Uterus (tissue), 3 donors: ENCODE measurements at regions not wholly inside any gene's neighbourhood (a gene's known extent, or its start where the extent isn't known, plus 50 kb on each side); places are given as distances from the start of the nearest gene placed in this dataset.

Experiments used
- DNase-seq, 2 donors: peaks; one replicate each; pipeline ENCODE4 v3.0.0-alpha.2; 2019 to 2020
- H3K27ac ChIP-seq, 2 donors: fragments of 200-600 bp; sonication (generic); 1 replicate in 1 of 2; 2 replicates in 1 of 2; pipeline ENCODE4 v1.5.1; 2016 to 2018
- H3K27me3 ChIP-seq, 2 donors: fragments of 200-600 bp; sonication (generic); one replicate each; pipeline ENCODE4 v1.5.1; 2018 to 2019; ENCODE audit warnings: control low read depth in 1 of 2
- H3K36me3 ChIP-seq, 2 donors: fragments of 200-600 bp; sonication (generic); one replicate each; pipeline ENCODE4 v1.5.1; 2019; ENCODE audit warnings: control low read depth in 1 of 2
- H3K4me1 ChIP-seq, 2 donors: fragments of 200-600 bp; sonication (generic); one replicate each; pipeline ENCODE4 v1.5.1; 2018 to 2019; ENCODE audit warnings: control low read depth in 1 of 2
- H3K4me3 ChIP-seq, 2 donors: fragments of 200-600 bp; sonication (generic); 1 replicate in 1 of 2; 2 replicates in 1 of 2; pipeline ENCODE4 v1.5.1; 2018 to 2019; ENCODE audit warnings: mild to moderate bottlenecking in 1 of 2
- H3K9me3 ChIP-seq, 2 donors: fragments of 200-600 bp; sonication (generic); one replicate each; pipeline ENCODE4 v1.5.1; 2019; ENCODE audit warnings: control low read depth in 1 of 2
- CTCF ChIP-seq, 4 experiments: fragments of 200-600 bp in 2 of 4; fragments of 450-650 bp in 2 of 4; sonication (generic) in 2 of 4; IDR thresholded peaks; one replicate each; pipeline ENCODE4 v1.5.1; 2016 to 2019; ENCODE audit warnings: antibody characterized with exemption in 4 of 4, mild to moderate bottlenecking in 2 of 4, moderate library complexity in 1 of 4
- POLR2A ChIP-seq, 2 donors: fragments of 450-650 bp; IDR thresholded peaks; one replicate each; pipeline ENCODE4 v1.6.1; 2016; ENCODE audit warnings: antibody characterized with exemption in 2 of 2, mild to moderate bottlenecking in 1 of 2, moderate library complexity in 1 of 2
- intact Hi-C: fragments of 100-400 bp; cut with DNase I; formaldehyde crosslinking; loops from one replicate; pipeline ENCODE4 v1.15.1; 2023; ENCODE audit warnings: low total_unique reads
- donor health status: DM: yes; HTN: yes; CAD: no.

GRCh38 chr2:201953396-201953795 lies 80.3 kb upstream of the FZD7 start:
- H3K36me3 ChIP-seq = no peaks in the 10 kb centered on the region
- DNase-seq = no peak
- TF ChIP-seq POLR2A (IDR thresholded peaks at IDR 0.05) (no peak), CTCF (IDR thresholded peaks at IDR 0.05) (no peak)
- intact Hi-C loops = no loop called here
- no peaks in the 10 kb centered on the region for H3K9me3 ChIP-seq
- H3K4me1 ChIP-seq = no peaks in the 10 kb centered on the region
- no peaks in the 10 kb centered on the region for H3K27me3 ChIP-seq
- no peak overlapping the region for H3K27ac ChIP-seq
- H3K4me3 ChIP-seq = no peak overlapping the region

- intact Hi-C loops = no loop called here
- Histone ChIP-seq H3K27ac (no peak overlapping the region), H3K27me3 (no peaks in the 10 kb centered on the region), H3K4me1 (no peaks in the 10 kb centered on the region), H3K36me3 (no peaks in the 10 kb centered on the region), H3K9me3 (no peaks in the 10 kb centered on the region), H3K4me3 (no peak overlapping the region)
- TF ChIP-seq CTCF (IDR thresholded peaks at IDR 0.05) (no peak), POLR2A (IDR thresholded peaks at IDR 0.05) (no peak)
- DNase-seq = no peak
Observed at GRCh38 chr2:201953880-201954279, 79.8 kb upstream of the FZD7 start.

- no peaks in the 10 kb centered on the region for H3K36me3 ChIP-seq
- TF ChIP-seq POLR2A (IDR thresholded peaks at IDR 0.05) (no peak), CTCF (IDR thresholded peaks at IDR 0.05) (no peak)
- intact Hi-C loops = no loop called here
- DNase-seq = no peak
- no peaks in the 10 kb centered on the region for H3K9me3 ChIP-seq
- H3K27me3 ChIP-seq = no peaks in the 10 kb centered on the region
- no peaks in the 10 kb centered on the region for H3K4me1 ChIP-seq
- peak overlapping the region in 1 of 2 donors; percentile 49 for H3K27ac ChIP-seq
- no peak overlapping the region for H3K4me3 ChIP-seq
Observed at GRCh38 chr2:201955231-201955630, 78.4 kb upstream of the FZD7 start.

- intact Hi-C loops = no loop called here
- peak overlapping the region in 1 of 2 donors; percentile 49 for H3K27ac ChIP-seq
- DNase-seq = peak; percentile 69 to 75
Observed at GRCh38 chr2:201955702-201956141, 77.9 kb upstream of the FZD7 start.

GRCh38 chr2:201956361-201956760 lies 77.3 kb upstream of the FZD7 start:
- Histone ChIP-seq H3K4me3 (no peak overlapping the region), H3K27ac (peak overlapping the region in 1 of 2 donors; percentile 49)
- no peak for TF ChIP-seq CTCF (IDR thresholded peaks at IDR 0.05)
- no peak for TF ChIP-seq POLR2A (IDR thresholded peaks at IDR 0.05)

More at GRCh38 chr2:201955702-201956141, 77.9 kb upstream of the FZD7 start:
- no peak overlapping the region for H3K4me3 ChIP-seq
- no peaks in the 10 kb centered on the region for H3K36me3 ChIP-seq
- TF ChIP-seq CTCF (IDR thresholded peaks at IDR 0.05) (no peak), POLR2A (IDR thresholded peaks at IDR 0.05) (no peak)
- H3K4me1 ChIP-seq = no peaks in the 10 kb centered on the region
- no peaks in the 10 kb centered on the region for H3K27me3 ChIP-seq
- no peaks in the 10 kb centered on the region for H3K9me3 ChIP-seq

More at GRCh38 chr2:201956361-201956760, 77.3 kb upstream of the FZD7 start:
- Histone ChIP-seq H3K36me3 (no peaks in the 10 kb centered on the region), H3K9me3 (no peaks in the 10 kb centered on the region), H3K4me1 (no peaks in the 10 kb centered on the region), H3K27me3 (no peaks in the 10 kb centered on the region)
- intact Hi-C loops = no loop called here
- no peak for DNase-seq
